Superior temporal gyrus (tissue), 1 donor: ENCODE measurements at regions not wholly inside any gene's neighbourhood (a gene's known extent, or its start where the extent isn't known, plus 50 kb on each side); places are given as distances from the start of the nearest gene placed in this dataset.
"Not testable (repeated sequence)": the region's sequence is repeated elsewhere in the genome, so short reads cannot be mapped to it uniquely, and the experiment has no call there.

Experiments
- DNase-seq: peaks from one replicate; pipeline ENCODE4 v3.0.0-alpha.2; 2016; ENCODE audit errors: extremely low spot score

GRCh38 chr3:103459815-103460214 lies 1025.0 kb downstream of the ZPLD1 start:
- no peak for DNase-seq

- no peak for DNase-seq
Measured at GRCh38 chr3:103470498-103470897, 1035.7 kb downstream of the ZPLD1 start.

GRCh38 chr3:103494011-103494410 lies 1059.2 kb downstream of the ZPLD1 start:
- no peak for DNase-seq

- DNase-seq, result no peak
Measured at GRCh38 chr3:103494512-103494911, 1059.7 kb downstream of the ZPLD1 start.

GRCh38 chr3:103495186-103495585 lies 1060.4 kb downstream of the ZPLD1 start:
- DNase-seq, result no peak

GRCh38 chr3:103499132-103499900 lies 1064.5 kb downstream of the ZPLD1 start:
- DNase-seq, result peak; percentile 54

GRCh38 chr3:103499967-103500366 lies 1065.2 kb downstream of the ZPLD1 start:
- DNase-seq, result no peak

GRCh38 chr3:103510760-103511159 lies 1075.9 kb downstream of the ZPLD1 start:
- no peak for DNase-seq

- DNase-seq, result no peak
Measured at GRCh38 chr3:103511891-103512290, 1077.1 kb downstream of the ZPLD1 start.

- DNase-seq, result no peak
Measured at GRCh38 chr3:103512595-103512994, 1077.8 kb downstream of the ZPLD1 start.

- no peak for DNase-seq
Measured at GRCh38 chr3:103513003-103513402, 1078.2 kb downstream of the ZPLD1 start.

- no peak for DNase-seq
Measured at GRCh38 chr3:103515116-103515515, 1080.3 kb downstream of the ZPLD1 start.

- DNase-seq, result no peak
Measured at GRCh38 chr3:103516950-103517349, 1082.1 kb downstream of the ZPLD1 start.

- DNase-seq, result not testable (repeated sequence)
Measured at GRCh38 chr3:103531327-103531726, 1096.5 kb downstream of the ZPLD1 start.

GRCh38 chr3:103532986-103533385 lies 1098.2 kb downstream of the ZPLD1 start:
- no peak for DNase-seq

GRCh38 chr3:103554451-103554850 lies 1119.6 kb downstream of the ZPLD1 start:
- DNase-seq, result no peak

GRCh38 chr3:103564116-103564515 lies 1129.3 kb downstream of the ZPLD1 start:
- DNase-seq, result not testable (repeated sequence)

GRCh38 chr3:103585809-103586208 lies 1151.0 kb downstream of the ZPLD1 start:
- DNase-seq, result no peak

GRCh38 chr3:103589770-103590169 lies 1155.0 kb downstream of the ZPLD1 start:
- no peak for DNase-seq

GRCh38 chr3:103600844-103601243 lies 1166.0 kb downstream of the ZPLD1 start:
- no peak for DNase-seq

GRCh38 chr3:103601666-103602065 lies 1166.9 kb downstream of the ZPLD1 start:
- DNase-seq, result no peak

- DNase-seq, result no peak
Measured at GRCh38 chr3:103609472-103609871, 1174.7 kb downstream of the ZPLD1 start.

GRCh38 chr3:103613397-103614156 lies 1178.8 kb downstream of the ZPLD1 start:
- DNase-seq, result no peak
